ENCODE measurements at regions not wholly inside any gene's neighbourhood (a gene's known extent, or its start where the extent isn't known, plus 50 kb on each side); places are given as distances from the start of the nearest gene placed in this dataset.

GRCh38 chr5:98464737-98465330, 308.6 kb upstream of the RGMB start:
- H3K36me3 ChIP-seq (ENCODE audit: control insufficient read depth in 1 of 2, insufficient read depth in 2 of 2, low read length in 1 of 2): no peaks in the 10 kb centered on the region
- intact Hi-C loops (cut with DNase I): no loop called here
- no peaks in the 10 kb centered on the region for H3K9me3 ChIP-seq (ENCODE audit: control insufficient read depth, low read length)
- no peaks in the 10 kb centered on the region for H3K27me3 ChIP-seq (ENCODE audit: control insufficient read depth in 1 of 2, insufficient read depth in 2 of 2, low read length in 1 of 2)
- DNase-seq: no peak
- no peaks in the 10 kb centered on the region for H3K4me1 ChIP-seq (ENCODE audit: control insufficient read depth in 1 of 2, insufficient read depth in 2 of 2, low read length in 2 of 2)
- no peak overlapping the region for H3K27ac ChIP-seq (ENCODE audit: low read depth in 1 of 2, low read length in 2 of 2)
- 60 to 71% methylated on average over 3 of the region's 3 CpGs for WGBS, 2 donors
- no peak overlapping the region for H3K4me3 ChIP-seq (ENCODE audit: low read length in 2 of 2)
- ATAC-seq (ENCODE audit: low FRiP score): no peak

DNA sequence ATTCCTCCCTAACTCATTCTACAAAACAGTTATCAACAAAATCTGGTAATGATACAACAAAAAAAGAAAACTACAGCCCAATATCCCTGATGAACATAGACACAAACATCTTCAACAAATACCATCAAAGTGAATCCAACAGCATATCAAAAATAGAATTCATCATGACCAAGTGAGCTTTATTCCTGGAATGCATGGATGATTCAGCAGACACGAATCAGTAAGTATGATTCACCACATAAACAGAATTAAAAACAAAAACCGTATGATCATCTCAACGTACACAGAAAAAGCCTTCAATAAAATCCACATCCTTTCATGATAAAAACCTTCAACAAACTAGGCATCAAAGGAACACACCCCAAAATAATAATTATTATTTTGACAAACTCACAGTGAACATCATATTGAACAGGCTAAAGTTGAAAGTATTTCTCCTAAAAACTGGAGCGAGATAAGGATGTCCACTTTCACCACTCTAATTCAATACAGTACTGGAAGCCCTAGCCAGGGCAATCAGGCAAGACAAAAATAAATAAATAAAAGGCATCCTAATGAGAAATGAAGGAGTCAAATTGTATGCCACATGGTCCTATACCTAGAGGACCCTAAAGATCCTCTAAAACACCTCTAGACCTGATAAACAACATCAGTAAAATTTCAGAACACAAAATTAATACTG, 305.1 kb upstream of the RGMB start:
- no peak for ATAC-seq (ENCODE audit: low FRiP score)
- 55 to 61% methylated on average over 4 of the region's 4 CpGs for WGBS, 2 donors
- no peak overlapping the region for H3K27ac ChIP-seq (ENCODE audit: low read depth in 1 of 2, low read length in 2 of 2)
- intact Hi-C loops (cut with DNase I): no loop called here
- DNase-seq: no peak
- H3K27me3 ChIP-seq (ENCODE audit: control insufficient read depth in 1 of 2, insufficient read depth in 2 of 2, low read length in 1 of 2): no peaks in the 10 kb centered on the region
- no peak overlapping the region for H3K4me3 ChIP-seq (ENCODE audit: low read length in 2 of 2)
- H3K36me3 ChIP-seq (ENCODE audit: control insufficient read depth in 1 of 2, insufficient read depth in 2 of 2, low read length in 1 of 2): no peaks in the 10 kb centered on the region
- H3K4me1 ChIP-seq (ENCODE audit: control insufficient read depth in 1 of 2, insufficient read depth in 2 of 2, low read length in 2 of 2): no peaks in the 10 kb centered on the region
- H3K9me3 ChIP-seq (ENCODE audit: control insufficient read depth, low read length): no peaks in the 10 kb centered on the region

DNA sequence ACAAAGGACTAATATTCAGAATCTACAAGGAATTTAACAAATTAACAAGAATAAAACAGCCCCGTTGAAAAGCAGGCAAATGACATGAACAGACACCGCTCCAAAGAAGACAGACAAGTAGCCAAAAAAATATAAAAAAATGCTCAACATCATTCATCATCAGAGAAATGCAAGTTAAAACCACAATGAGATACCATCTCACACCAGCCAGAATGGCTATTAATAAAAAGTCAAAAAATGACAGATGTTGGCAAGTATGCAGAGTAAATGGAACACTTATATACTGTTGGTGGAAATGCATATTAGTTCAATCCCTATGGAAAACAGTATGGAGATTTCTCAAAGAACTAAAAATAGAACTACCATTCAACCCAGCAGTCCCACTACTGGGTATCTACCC, 302.7 kb upstream of the RGMB start:
- no peaks in the 10 kb centered on the region for H3K4me1 ChIP-seq (ENCODE audit: control insufficient read depth in 1 of 2, insufficient read depth in 2 of 2, low read length in 2 of 2)
- DNase-seq (no peak), ATAC-seq (ENCODE audit: low FRiP score) (no peak)
- no peaks in the 10 kb centered on the region for H3K36me3 ChIP-seq (ENCODE audit: control insufficient read depth in 1 of 2, insufficient read depth in 2 of 2, low read length in 1 of 2)
- H3K27ac ChIP-seq (ENCODE audit: low read depth in 1 of 2, low read length in 2 of 2): no peak overlapping the region
- H3K27me3 ChIP-seq (ENCODE audit: control insufficient read depth in 1 of 2, insufficient read depth in 2 of 2, low read length in 1 of 2): no peaks in the 10 kb centered on the region
- H3K9me3 ChIP-seq (ENCODE audit: control insufficient read depth, low read length): no peaks in the 10 kb centered on the region
- H3K4me3 ChIP-seq (ENCODE audit: low read length in 2 of 2): no peak overlapping the region
- intact Hi-C loops (cut with DNase I): no loop called here
- WGBS, 2 donors: 39 to 55% methylated on average over 2 of the region's 2 CpGs

DNA sequence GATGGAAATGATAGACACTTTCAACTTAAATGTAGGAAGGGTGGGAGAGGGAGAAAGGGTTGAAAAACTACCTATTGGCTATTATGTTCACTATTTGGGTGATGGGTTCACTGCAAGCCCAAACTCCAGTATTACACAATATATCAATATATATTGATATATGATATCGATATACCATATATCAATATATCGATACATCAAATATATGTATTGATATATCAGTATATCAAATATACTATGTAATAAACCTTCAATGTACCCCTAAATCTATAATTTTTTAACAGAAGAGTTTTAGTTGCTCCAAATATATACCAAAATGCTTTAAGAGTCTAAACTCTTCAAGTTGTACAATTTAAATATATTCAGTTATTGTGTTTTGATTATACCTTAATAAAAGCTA, 302.0 kb upstream of the RGMB start:
- H3K4me3 ChIP-seq (ENCODE audit: low read length in 2 of 2): no peak overlapping the region
- ATAC-seq (ENCODE audit: low FRiP score) (no peak), DNase-seq (no peak)
- no peaks in the 10 kb centered on the region for H3K4me1 ChIP-seq (ENCODE audit: control insufficient read depth in 1 of 2, insufficient read depth in 2 of 2, low read length in 2 of 2)
- 97 to 99% methylated on average over 2 of the region's 2 CpGs for WGBS, 2 donors
- intact Hi-C loops (cut with DNase I): no loop called here
- no peaks in the 10 kb centered on the region for H3K27me3 ChIP-seq (ENCODE audit: control insufficient read depth in 1 of 2, insufficient read depth in 2 of 2, low read length in 1 of 2)
- H3K36me3 ChIP-seq (ENCODE audit: control insufficient read depth in 1 of 2, insufficient read depth in 2 of 2, low read length in 1 of 2): no peaks in the 10 kb centered on the region
- H3K27ac ChIP-seq (ENCODE audit: low read depth in 1 of 2, low read length in 2 of 2): no peak overlapping the region
- no peaks in the 10 kb centered on the region for H3K9me3 ChIP-seq (ENCODE audit: control insufficient read depth, low read length)

DNA sequence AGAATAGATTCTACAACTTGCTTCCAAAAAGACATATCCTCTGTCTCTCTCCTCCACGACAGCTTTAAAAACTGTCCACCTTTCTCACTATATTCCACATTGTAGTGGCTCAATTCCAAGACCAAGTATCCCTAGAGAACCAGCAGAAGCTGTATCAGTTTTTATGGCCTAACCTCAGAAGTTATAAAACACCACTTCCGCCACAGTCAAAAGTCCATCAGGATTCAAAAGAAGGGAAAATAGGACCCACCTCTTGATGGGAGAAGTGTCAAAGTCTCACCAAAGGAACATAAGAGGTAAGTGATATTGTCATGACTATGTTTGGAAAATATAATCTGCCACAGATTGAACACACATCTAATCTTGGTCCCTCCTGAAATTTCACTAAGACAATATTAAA, 299.2 kb upstream of the RGMB start:
- intact Hi-C loops (cut with DNase I): no loop called here
- Histone ChIP-seq H3K4me1 (ENCODE audit: control insufficient read depth in 1 of 2, insufficient read depth in 2 of 2, low read length in 2 of 2) (no peaks in the 10 kb centered on the region), H3K27ac (ENCODE audit: low read depth in 1 of 2, low read length in 2 of 2) (no peak overlapping the region), H3K4me3 (ENCODE audit: low read length in 2 of 2) (no peak overlapping the region), H3K9me3 (ENCODE audit: control insufficient read depth, low read length) (no peaks in the 10 kb centered on the region), H3K36me3 (ENCODE audit: control insufficient read depth in 1 of 2, insufficient read depth in 2 of 2, low read length in 1 of 2) (no peaks in the 10 kb centered on the region), H3K27me3 (ENCODE audit: control insufficient read depth in 1 of 2, insufficient read depth in 2 of 2, low read length in 1 of 2) (no peaks in the 10 kb centered on the region)
- DNase-seq (no peak), ATAC-seq (ENCODE audit: low FRiP score) (no peak)
- 80 to 83% methylated on average over 2 of the region's 2 CpGs for WGBS, 2 donors

GRCh38 chr5:98474782-98475181, 298.7 kb upstream of the RGMB start:
- Histone ChIP-seq H3K36me3 (ENCODE audit: control insufficient read depth in 1 of 2, insufficient read depth in 2 of 2, low read length in 1 of 2) (no peaks in the 10 kb centered on the region), H3K4me1 (ENCODE audit: control insufficient read depth in 1 of 2, insufficient read depth in 2 of 2, low read length in 2 of 2) (no peaks in the 10 kb centered on the region), H3K4me3 (ENCODE audit: low read length in 2 of 2) (no peak overlapping the region), H3K27ac (ENCODE audit: low read depth in 1 of 2, low read length in 2 of 2) (no peak overlapping the region), H3K9me3 (ENCODE audit: control insufficient read depth, low read length) (no peaks in the 10 kb centered on the region), H3K27me3 (ENCODE audit: control insufficient read depth in 1 of 2, insufficient read depth in 2 of 2, low read length in 1 of 2) (no peaks in the 10 kb centered on the region)
- no peak for ATAC-seq (ENCODE audit: low FRiP score)
- WGBS, 2 donors: 87 to 88% methylated on average over 3 of the region's 3 CpGs
- intact Hi-C loops (cut with DNase I): no loop called here
- no peak for DNase-seq

DNA sequence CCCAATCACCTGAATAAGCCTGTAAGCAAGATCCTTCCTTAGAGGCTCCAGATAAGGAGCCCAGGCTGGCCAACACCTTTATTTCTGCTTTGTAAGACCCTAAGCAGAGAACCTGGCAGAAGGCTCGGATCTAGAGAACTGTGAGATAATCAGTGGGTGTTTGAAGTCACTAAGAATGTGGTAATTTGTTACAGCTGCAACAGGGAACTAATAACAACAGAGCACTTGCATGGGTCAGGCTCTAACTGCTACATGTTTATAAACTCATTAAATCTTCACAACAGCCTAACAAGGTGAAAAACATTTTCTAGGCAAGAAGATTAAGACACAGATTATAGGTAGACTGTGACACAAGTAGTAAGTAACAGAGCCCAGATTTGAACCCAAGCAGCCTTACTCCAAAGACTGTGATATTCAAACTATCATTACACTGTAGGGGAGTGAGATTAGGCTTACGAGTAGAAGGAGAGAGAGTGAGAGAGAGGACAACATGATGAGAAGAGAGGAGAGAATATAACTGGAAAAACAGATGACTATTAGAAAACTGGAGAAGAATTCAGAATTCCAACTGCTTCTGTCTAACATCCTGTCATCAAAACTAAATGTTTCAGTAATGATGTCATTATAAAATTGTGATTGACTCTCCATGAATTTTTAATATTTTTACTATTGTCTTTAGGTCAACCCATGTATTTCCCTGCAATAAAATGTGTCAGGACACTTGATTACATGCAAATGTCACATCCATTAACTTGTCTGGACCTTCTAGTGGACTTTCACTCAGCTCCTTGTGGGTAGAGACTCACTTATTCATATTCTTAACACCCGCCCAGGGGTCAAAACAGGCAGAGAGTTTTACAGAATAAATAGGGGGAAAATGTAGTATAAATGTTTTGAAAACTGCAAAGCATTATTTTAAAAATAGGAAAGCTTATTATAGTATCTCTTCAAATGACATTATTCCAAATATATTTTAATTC, 290.9 kb upstream of the RGMB start:
- no peak for DNase-seq
- H3K27ac ChIP-seq (ENCODE audit: low read depth in 1 of 2, low read length in 2 of 2): no peak overlapping the region
- H3K9me3 ChIP-seq (ENCODE audit: control insufficient read depth, low read length): no peaks in the 10 kb centered on the region
- 25 to 30% methylated on average over 3 of the region's 3 CpGs for WGBS, 2 donors
- no peaks in the 10 kb centered on the region for H3K4me1 ChIP-seq (ENCODE audit: control insufficient read depth in 1 of 2, insufficient read depth in 2 of 2, low read length in 2 of 2)
- H3K27me3 ChIP-seq (ENCODE audit: control insufficient read depth in 1 of 2, insufficient read depth in 2 of 2, low read length in 1 of 2): no peaks in the 10 kb centered on the region
- no peaks in the 10 kb centered on the region for H3K36me3 ChIP-seq (ENCODE audit: control insufficient read depth in 1 of 2, insufficient read depth in 2 of 2, low read length in 1 of 2)
- ATAC-seq (ENCODE audit: low FRiP score): no peak
- intact Hi-C loops (cut with DNase I): no loop called here
- H3K4me3 ChIP-seq (ENCODE audit: low read length in 2 of 2): no peak overlapping the region

GRCh38 chr5:98483301-98483685, 290.2 kb upstream of the RGMB start:
- DNase-seq (no peak), ATAC-seq (ENCODE audit: low FRiP score) (no peak)
- Histone ChIP-seq H3K27ac (ENCODE audit: low read depth in 1 of 2, low read length in 2 of 2) (no peak overlapping the region), H3K4me3 (ENCODE audit: low read length in 2 of 2) (no peak overlapping the region), H3K36me3 (ENCODE audit: control insufficient read depth in 1 of 2, insufficient read depth in 2 of 2, low read length in 1 of 2) (no peaks in the 10 kb centered on the region), H3K27me3 (ENCODE audit: control insufficient read depth in 1 of 2, insufficient read depth in 2 of 2, low read length in 1 of 2) (no peaks in the 10 kb centered on the region), H3K4me1 (ENCODE audit: control insufficient read depth in 1 of 2, insufficient read depth in 2 of 2, low read length in 2 of 2) (no peaks in the 10 kb centered on the region), H3K9me3 (ENCODE audit: control insufficient read depth, low read length) (no peaks in the 10 kb centered on the region)
- intact Hi-C loops (cut with DNase I): no loop called here
- WGBS, 2 donors: 47 to 49% methylated on average over 1 of the region's 1 CpG

All from aorta (tissue), 5 donors.